ENCODE measurements at regions not wholly inside any gene's neighbourhood (a gene's known extent, or its start where the extent isn't known, plus 50 kb on each side); places are given as distances from the start of the nearest gene placed in this dataset.

DNA sequence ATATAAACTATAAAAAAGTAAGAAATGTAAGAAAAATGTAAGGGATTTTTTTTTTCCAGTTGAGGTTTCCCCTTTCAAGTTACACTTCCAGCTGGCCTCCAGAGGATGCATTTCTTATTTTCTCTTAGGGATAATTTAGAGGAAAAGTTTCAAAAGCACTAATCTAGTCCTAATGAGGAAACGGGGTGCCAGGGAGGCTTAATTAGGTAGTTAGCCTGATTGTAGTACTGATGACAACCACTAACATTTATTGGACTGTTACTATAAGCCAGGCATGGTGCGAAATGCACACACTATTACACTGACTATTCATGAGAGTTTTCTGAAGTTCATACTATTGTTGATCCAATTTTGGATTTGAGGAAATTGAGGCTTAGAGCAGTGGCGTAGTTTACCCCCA lies 290.8 kb upstream of the FMN2 start:
- TF ChIP-seq POLR2AphosphoS5 (IDR thresholded peaks at IDR 0.05) (no peak), CTCF (IDR thresholded peaks at IDR 0.05) (no peak)
